GM10266 (cell line): ENCODE measurements at regions not wholly inside any gene's neighbourhood (a gene's known extent, or its start where the extent isn't known, plus 50 kb on each side); places are given as distances from the start of the nearest gene placed in this dataset.

Experiments
- DNase-seq: peaks from one replicate; pipeline ENCODE4 v3.0.0; 2012; ENCODE audit errors: extremely low spot score
- TF ChIP-seq, protein P1 (sequence below): IDR thresholded peaks from 2 replicates; pipeline ENCODE4 v1.5.1; 2012; ENCODE audit warnings: mild to moderate bottlenecking, low read depth; ENCODE audit not compliant: control insufficient read depth, insufficient read depth; ENCODE audit errors: missing control alignments

- TF ChIP-seq, protein P1, sequence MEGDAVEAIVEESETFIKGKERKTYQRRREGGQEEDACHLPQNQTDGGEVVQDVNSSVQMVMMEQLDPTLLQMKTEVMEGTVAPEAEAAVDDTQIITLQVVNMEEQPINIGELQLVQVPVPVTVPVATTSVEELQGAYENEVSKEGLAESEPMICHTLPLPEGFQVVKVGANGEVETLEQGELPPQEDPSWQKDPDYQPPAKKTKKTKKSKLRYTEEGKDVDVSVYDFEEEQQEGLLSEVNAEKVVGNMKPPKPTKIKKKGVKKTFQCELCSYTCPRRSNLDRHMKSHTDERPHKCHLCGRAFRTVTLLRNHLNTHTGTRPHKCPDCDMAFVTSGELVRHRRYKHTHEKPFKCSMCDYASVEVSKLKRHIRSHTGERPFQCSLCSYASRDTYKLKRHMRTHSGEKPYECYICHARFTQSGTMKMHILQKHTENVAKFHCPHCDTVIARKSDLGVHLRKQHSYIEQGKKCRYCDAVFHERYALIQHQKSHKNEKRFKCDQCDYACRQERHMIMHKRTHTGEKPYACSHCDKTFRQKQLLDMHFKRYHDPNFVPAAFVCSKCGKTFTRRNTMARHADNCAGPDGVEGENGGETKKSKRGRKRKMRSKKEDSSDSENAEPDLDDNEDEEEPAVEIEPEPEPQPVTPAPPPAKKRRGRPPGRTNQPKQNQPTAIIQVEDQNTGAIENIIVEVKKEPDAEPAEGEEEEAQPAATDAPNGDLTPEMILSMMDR: no peak
- DNase-seq: no peak
These were observed 490.7 kb upstream of the PTPRD start for GRCh38 chr9:11103525-11103924.

GRCh38 chr9:11107196-11107595 is 494.4 kb upstream of the PTPRD start:
- DNase-seq: no peak
- TF ChIP-seq, protein P1: no peak

DNA sequence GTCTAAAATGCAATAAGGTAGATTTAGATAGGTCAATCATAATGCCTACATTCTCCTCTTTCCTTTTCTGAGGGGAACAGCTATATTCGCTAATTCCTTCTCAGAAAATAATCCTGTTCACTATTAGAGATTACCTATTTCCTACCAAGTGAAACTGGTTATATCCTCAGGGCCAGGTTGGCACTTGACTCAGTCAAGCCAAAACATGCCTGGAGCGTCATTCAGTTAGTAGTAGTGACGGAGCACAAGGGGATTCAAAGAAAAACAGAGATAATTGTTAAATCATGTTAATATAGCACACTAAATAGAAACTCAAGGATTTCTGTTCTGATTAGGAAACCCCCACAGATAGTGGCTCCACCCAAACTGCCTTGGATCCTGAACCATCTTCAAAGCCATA is 515.4 kb upstream of the PTPRD start:
- TF ChIP-seq, protein P1: no peak
- DNase-seq: no peak

DNA sequence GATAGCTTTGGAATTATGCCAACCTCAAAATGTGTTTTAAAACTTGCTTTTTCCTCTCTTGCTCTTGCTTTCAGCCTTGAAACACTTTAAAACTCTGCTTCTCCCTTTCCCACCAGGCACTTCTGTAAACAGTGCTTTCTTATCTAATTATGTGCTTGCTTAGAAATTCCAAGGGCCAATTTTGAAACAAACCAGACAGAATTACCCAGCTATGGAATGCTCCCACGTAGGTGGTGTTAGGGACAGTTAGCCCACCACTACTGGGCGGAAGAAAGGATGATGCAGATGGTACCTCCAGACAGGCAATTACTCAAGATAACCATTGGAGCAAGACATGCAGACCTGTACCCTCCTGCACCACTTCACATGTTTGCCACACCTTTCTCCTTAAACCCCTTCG is 523.0 kb upstream of the PTPRD start:
- no peak for DNase-seq

GRCh38 chr9:11141357-11141756 is 528.6 kb upstream of the PTPRD start:
- no peak for DNase-seq
- TF ChIP-seq, protein P1: no peak

More for the DNA sequence above, 523.0 kb upstream of the PTPRD start:
- TF ChIP-seq, protein P1: no peak

DNA sequence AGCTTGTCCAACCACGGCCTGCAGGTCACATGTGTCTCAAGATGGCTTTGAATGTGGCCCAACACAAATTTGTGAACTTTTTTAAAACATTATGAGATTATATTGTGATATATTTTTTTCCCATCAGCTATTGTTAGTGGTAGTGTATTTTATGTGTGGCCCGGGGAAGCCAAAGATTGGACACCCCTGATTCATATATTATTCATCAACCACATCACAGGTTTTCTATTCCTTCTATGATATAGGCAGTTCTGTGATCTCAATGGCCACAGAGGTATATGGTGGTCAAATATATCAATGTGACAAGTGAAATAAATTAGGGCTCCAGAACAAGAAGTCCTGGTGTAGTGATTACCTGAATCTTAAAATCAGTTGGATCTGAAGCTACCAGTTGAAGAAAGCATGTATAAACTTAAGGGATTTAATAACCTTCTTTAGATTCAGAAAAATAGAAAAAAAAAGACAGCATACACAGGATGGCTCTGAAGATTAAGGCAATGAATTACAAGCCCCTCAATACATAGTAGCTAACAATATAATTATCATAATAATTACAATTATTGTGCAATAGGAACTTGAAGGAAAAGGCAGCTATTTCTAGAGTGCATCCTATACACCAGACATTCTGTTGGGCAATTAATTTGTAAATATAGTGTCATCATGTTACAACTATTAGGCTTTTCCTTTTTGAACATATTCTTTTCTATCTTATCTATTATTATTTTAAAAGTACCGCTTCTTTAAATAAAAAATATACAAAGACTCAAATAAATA is 530.4 kb upstream of the PTPRD start:
- DNase-seq: no peak
- TF ChIP-seq, protein P1: no peak

GRCh38 chr9:11144746-11145145 is 531.9 kb upstream of the PTPRD start:
- no peak for DNase-seq
- TF ChIP-seq, protein P1: no peak
